ENCODE measurements at regions not wholly inside any gene's neighbourhood (a gene's known extent, or its start where the extent isn't known, plus 50 kb on each side); places are given as distances from the start of the nearest gene placed in this dataset.

GRCh38 chr4:144374065-144374464 lies 233.5 kb upstream of the GYPA start:
- Histone ChIP-seq H2AK9ac (replicated peaks; ENCODE audit: low read depth, low read length, poor library complexity) (no peak overlapping the region), H4K5ac (ENCODE audit: low read depth, low read length) (no peak overlapping the region), H2BK120ac (ENCODE audit: low read depth, low read length) (no peak overlapping the region), H3K4ac (ENCODE audit: low read depth, low read length) (no peak overlapping the region), H2AK5ac (ENCODE audit: low read depth, low read length) (no peak overlapping the region), H3K27me3 (ENCODE audit: control insufficient read depth, insufficient read depth, low read length) (no peaks in the 10 kb centered on the region; the same call in 1 of the 2 replicates), H3K14ac (replicated peaks; ENCODE audit: low read depth, low read length) (no peak overlapping the region), H2BK20ac (ENCODE audit: low read depth, low read length) (no peak overlapping the region), H2BK15ac (ENCODE audit: low read depth, low read length) (no peak overlapping the region), H4K91ac (ENCODE audit: insufficient read depth, low read depth, low read length) (no peak overlapping the region), H3K9me3 (ENCODE audit: control insufficient read depth, insufficient read depth, low read length) (no peaks in the 10 kb centered on the region), H3K36me3 (ENCODE audit: control insufficient read depth, insufficient read depth, low read length) (no peaks in the 10 kb centered on the region), H3K79me1 (ENCODE audit: low read depth in 1 of 2, low read length in 2 of 2) (no peaks in the 10 kb centered on the region), H3K23ac (ENCODE audit: low read depth, low read length) (no peak overlapping the region), H3K4me2 (ENCODE audit: low read depth, low read length) (no peak overlapping the region), H2AFZ (replicated peaks; ENCODE audit: low read length, poor library complexity) (no peak overlapping the region), H3K56ac (ENCODE audit: extremely low read depth, insufficient read depth, low read length) (no peak overlapping the region), H3K4me3 (ENCODE audit: insufficient read depth, low read depth, low read length) (no peak overlapping the region), H4K8ac (ENCODE audit: low read depth in 2 of 2, low read length in 2 of 2) (no peak overlapping the region), H3K9me1 (ENCODE audit: insufficient read depth, low read length) (no peaks in the 10 kb centered on the region), H3K27ac (ENCODE audit: insufficient read depth, low read length) (no peak overlapping the region), H4K20me1 (ENCODE audit: insufficient read depth, low read length) (no peaks in the 10 kb centered on the region), H3K4me1 (ENCODE audit: control insufficient read depth, insufficient read depth, low read length) (no peaks in the 10 kb centered on the region), H3K18ac (ENCODE audit: low read depth, low read length) (no peak overlapping the region), H3K9ac (ENCODE audit: low read depth, low read length) (no peak overlapping the region), H2BK5ac (ENCODE audit: low read depth, low read length, poor library complexity, severe bottlenecking) (no peak overlapping the region)
- ATAC-seq (ENCODE audit: low read depth) (no peak), DNase-seq (no peak)
- BruUV-seq (replicated peaks), result no TSS peak
- intact Hi-C loops (cut with micrococcal nuclease) (no loop called here), in situ Hi-C loops (cut with MboI; ENCODE audit: low sequenced_read_pairs) (no loop called here), dilution Hi-C loops (cut with HindIII; ENCODE audit: low sequenced_read_pairs, unreplicated experiment) (no loop called here)
- WGBS, 2 experiments (ENCODE audit: extremely low coverage in 2 of 2, insufficient read length in 1 of 2), result no CpG with 5 or more reads among the region's 5 CpGs
- TF ChIP-seq MAZ (IDR thresholded peaks at IDR 0.05; ENCODE audit: borderline replicate concordance, low read depth, low read length) (no peak), RFX5 (IDR thresholded peaks at IDR 0.05; ENCODE audit: low read depth, low read length) (no peak), CEBPB (IDR thresholded peaks at IDR 0.05; ENCODE audit: low read depth, low read length) (no peak), MAFK (IDR thresholded peaks at IDR 0.05; ENCODE audit: low read depth, low read length) (no peak), SMC3 (IDR thresholded peaks at IDR 0.05; ENCODE audit: low read depth, low read length) (no peak), FOS (IDR thresholded peaks at IDR 0.05; ENCODE audit: low read depth, low read length) (no peak), RCOR1 (IDR thresholded peaks at IDR 0.05; ENCODE audit: insufficient replicate concordance, low read length) (no peak)
- ChIA-PET CTCF (no interaction called here), POLR2A (ENCODE audit: unreplicated experiment) (no interaction called here)
